HepG2 (cell line): ENCODE measurements at regions not wholly inside any gene's neighbourhood (a gene's known extent, or its start where the extent isn't known, plus 50 kb on each side); places are given as distances from the start of the nearest gene placed in this dataset.

Experiments
- ATAC-seq: fragments of 200-7000 bp; cut with Tn5 transposase; 3 replicates; pipeline ENCODE4 v1.9.1; 2020; ENCODE audit warnings: mild to moderate bottlenecking, moderate library complexity
- BruUV-seq: library from RNA; stranded (reverse); fragments of 400-500 nt; replicated peaks from 2 replicates; lab custom pipeline; 2021; lab: Mats Ljungman, UMichigan
- CTCF ChIA-PET: fragments of 300-600 bp; formaldehyde crosslinking; extraction: SDS; loops from one replicate; lab custom pipeline; 2021; ENCODE audit warnings: low total read pairs, inconsistent platforms, low intra/inter-chr PET ratio; lab: Yijun Ruan, JAX
- POLR2A ChIA-PET: fragments of 350-600 bp; sonication (Branson Sonifier 250); formaldehyde crosslinking; loops from one replicate; lab custom pipeline; 2020; ENCODE audit warnings: antibody characterized with exemption, inconsistent platforms; lab: Yijun Ruan, JAX
- DNase-seq: peaks from one replicate; pipeline ENCODE4 v3.0.0-alpha.2; 2015; ENCODE audit warnings: low spot score
- FAIRE-seq: peaks from 3 replicates; lab custom pipeline; 2011; peaks lifted over from hg19 to GRCh38; lab: Jason Lieb, UNC
- H2AFZ ChIP-seq: one replicate; pipeline ENCODE4 v1.6.1; 2011; ENCODE audit warnings: low read length, inconsistent platforms
- H3K27ac ChIP-seq: fragments of 300-600 bp; 3 replicates; pipeline ENCODE4 v1.8.0; 2011; ENCODE audit warnings: mixed run types, mild to moderate bottlenecking, mixed read lengths, low read length, inconsistent platforms; ENCODE audit not compliant: insufficient read depth; ENCODE audit errors: extremely low read length
- H3K27me3 ChIP-seq, 2 experiments: fragments of 200-600 bp in 1 of 2; 2 replicates in 1 of 2; 3 replicates in 1 of 2; pipeline versions ENCODE4 v1.6.0 to v1.8.0; 2011; ENCODE audit warnings: low read length in 2 of 2, mild to moderate bottlenecking in 2 of 2, moderate library complexity in 2 of 2, inconsistent platforms in 1 of 2; ENCODE audit not compliant: insufficient read depth in 2 of 2, control insufficient read depth in 1 of 2
- H3K36me3 ChIP-seq, 2 experiments: fragments of 200-600 bp in 1 of 2; replicated peaks in 1 of 2; 2 replicates in 1 of 2; 3 replicates in 1 of 2; pipeline versions ENCODE4 v1.5.1 to v1.8.0; 2011; ENCODE audit warnings: low read length in 2 of 2, inconsistent platforms in 1 of 2; ENCODE audit not compliant: insufficient read depth in 2 of 2, control insufficient read depth in 1 of 2
- H3K4me1 ChIP-seq: 2 replicates; pipeline ENCODE4 v1.5.1; 2012; ENCODE audit warnings: low read length, inconsistent platforms; ENCODE audit not compliant: insufficient read depth
- H3K4me2 ChIP-seq: 2 replicates; pipeline ENCODE4 v1.6.0; 2011; ENCODE audit warnings: low read depth, low read length, inconsistent platforms
- H3K4me3 ChIP-seq, 3 experiments: fragments of 200-600 bp in 1 of 3; sonication (generic), shearing (Covaris generic) in 1 of 3; replicated peaks in 1 of 3; 2 replicates each; pipeline ENCODE4 v1.5.1; 2011 to 2016; ENCODE audit warnings: low read length in 3 of 3, inconsistent platforms in 2 of 3, low read depth in 2 of 3, mild to moderate bottlenecking in 2 of 3, control low read depth in 1 of 3, mixed read lengths in 1 of 3; ENCODE audit not compliant: insufficient read depth in 1 of 3
- H3K79me2 ChIP-seq: one replicate; pipeline ENCODE4 v1.6.1; 2011; ENCODE audit warnings: low read length, inconsistent platforms; ENCODE audit not compliant: insufficient read depth
- H3K9ac ChIP-seq: 2 replicates; pipeline ENCODE4 v1.6.0; 2011; ENCODE audit warnings: mild to moderate bottlenecking, low read depth, low read length, inconsistent platforms; ENCODE audit not compliant: insufficient read depth
- H3K9me3 ChIP-seq: 2 replicates; pipeline ENCODE4 v1.5.1; 2012; ENCODE audit warnings: mild to moderate bottlenecking, low read length
- H4K20me1 ChIP-seq: 2 replicates; pipeline ENCODE4 v1.6.0; 2011; ENCODE audit warnings: inconsistent platforms, mild to moderate bottlenecking, low read length, moderate library complexity; ENCODE audit not compliant: insufficient read depth
- ARNTL ChIP-seq: sonication (generic); formaldehyde crosslinking; IDR thresholded peaks from 2 replicates; pipeline ENCODE4 v1.4.0; 2020; ENCODE audit warnings: mild to moderate bottlenecking, missing genetic modification reagents
- CENPT ChIP-seq: sonication (generic); formaldehyde crosslinking; IDR thresholded peaks from 2 replicates; pipeline ENCODE4 v1.8.0; 2022; ENCODE audit warnings: low read depth, mild to moderate bottlenecking, moderate library complexity, missing genetic modification reagents
- FOXK1 ChIP-seq: sonication (generic); formaldehyde crosslinking; IDR thresholded peaks from 2 replicates; pipeline ENCODE4 v1.4.0; 2020; ENCODE audit warnings: low read depth, missing genetic modification reagents, borderline replicate concordance
- HDAC1 ChIP-seq: sonication (generic); formaldehyde crosslinking; IDR thresholded peaks from 2 replicates; pipeline ENCODE4 v1.5.1; 2020; ENCODE audit warnings: mild to moderate bottlenecking, missing genetic modification reagents
- HOXD1 ChIP-seq: sonication (generic); formaldehyde crosslinking; IDR thresholded peaks from 2 replicates; pipeline ENCODE4 v1.5.0; 2020; ENCODE audit warnings: missing genetic modification reagents
- MED8 ChIP-seq: sonication (generic); formaldehyde crosslinking; IDR thresholded peaks from 2 replicates; pipeline ENCODE4 v1.8.1; 2023; ENCODE audit warnings: mild to moderate bottlenecking, missing genetic modification reagents; ENCODE audit not compliant: insufficient replicate concordance
- MYNN ChIP-seq: sonication (generic); formaldehyde crosslinking; IDR thresholded peaks from 2 replicates; pipeline ENCODE4 v1.4.0; 2020; ENCODE audit warnings: mild to moderate bottlenecking, low read depth, missing genetic modification reagents
- RBM39 ChIP-seq: fragments of 200-400 bp; formaldehyde crosslinking; IDR thresholded peaks from one replicate; pipeline ENCODE4 v1.6.1; 2018; ENCODE audit warnings: antibody characterized with exemption, mild to moderate bottlenecking, low read depth, low read length; ENCODE audit not compliant: poor library complexity, severe bottlenecking
- SALL1 ChIP-seq: sonication (generic); formaldehyde crosslinking; IDR thresholded peaks from 2 replicates; pipeline ENCODE4 v1.8.0; 2022; ENCODE audit warnings: mild to moderate bottlenecking, missing genetic modification reagents
- TFAP4 ChIP-seq: sonication (generic); IDR thresholded peaks from 2 replicates; pipeline ENCODE4 v1.6.1; 2016; ENCODE audit warnings: low read depth, borderline replicate concordance
- TFDP1 ChIP-seq: IDR thresholded peaks from 2 replicates; pipeline ENCODE4 v1.6.1; 2016; ENCODE audit warnings: missing compliant biosample characterization, missing genetic modification reagents, borderline replicate concordance
- U2AF1 ChIP-seq: fragments of 200-400 bp; formaldehyde crosslinking; optimal IDR thresholded peaks from 2 replicates; pipeline ENCODE3; 2017; ENCODE audit warnings: mild to moderate bottlenecking, low read depth, low read length
- ZNF124 ChIP-seq: sonication (generic); formaldehyde crosslinking; IDR thresholded peaks from 2 replicates; pipeline ENCODE4 v1.4.0; 2020; ENCODE audit warnings: missing genetic modification reagents
- ZNF207 ChIP-seq: fragments of 450-650 bp; IDR thresholded peaks from 2 replicates; pipeline ENCODE4 v1.6.1; 2016; ENCODE audit warnings: antibody characterized with exemption, borderline replicate concordance
- ZNF280B ChIP-seq: sonication (generic); formaldehyde crosslinking; IDR thresholded peaks from 2 replicates; pipeline ENCODE4 v1.5.0; 2020; ENCODE audit warnings: missing genetic modification reagents, mild to moderate bottlenecking, borderline replicate concordance
- ZNF343 ChIP-seq: sonication (generic); formaldehyde crosslinking; IDR thresholded peaks from 2 replicates; pipeline ENCODE4 v1.4.0; 2020; ENCODE audit warnings: mild to moderate bottlenecking, missing genetic modification reagents
- in situ Hi-C: cut with HindIII; loops from 2 replicates; pipeline ENCODE4 v1.10.0; 2017; ENCODE audit warnings: low pct_unique_long_range_greater_than_20kb; ENCODE audit not compliant: extremely low pct_ligation_motif_present
- intact Hi-C: fragments of 100-400 bp; cut with micrococcal nuclease; formaldehyde crosslinking; loops from one replicate; pipeline ENCODE4 v1.10.0; 2022; ENCODE audit not compliant: unreplicated experiment
- TF ChIP-seq, protein P1 (sequence below): sonication (generic); formaldehyde crosslinking; IDR thresholded peaks from 2 replicates; pipeline ENCODE4 v1.4.0; 2020; ENCODE audit warnings: mild to moderate bottlenecking, missing genetic modification reagents, borderline replicate concordance
- TF ChIP-seq, protein P2 (sequence below): sonication (generic); formaldehyde crosslinking; conservative IDR thresholded peaks from 2 replicates; pipeline ENCODE4 v1.4.0; 2020; ENCODE audit warnings: missing genetic modification reagents

- peak; percentile 48; the same call in 2 of the 3 replicates for ATAC-seq
- BruUV-seq, result no TSS peak
- Histone ChIP-seq H3K4me2 (no peak overlapping the region), H3K9ac (no peak overlapping the region), H3K27me3 (no peaks in the 10 kb centered on the region), H3K79me2 (no peaks in the 10 kb centered on the region), H2AFZ (no peak overlapping the region), H4K20me1 (no peaks in the 10 kb centered on the region), H3K27ac (no peak overlapping the region), H3K4me1 (no peaks in the 10 kb centered on the region), H3K9me3 (no peaks in the 10 kb centered on the region), H3K4me3 (no peak overlapping the region), H3K36me3 (no peaks in the 10 kb centered on the region)
- FAIRE-seq, result no peak
- intact Hi-C loops, result no loop called here
- DNase-seq, result no peak
- ChIA-PET CTCF (no interaction called here), POLR2A (no interaction called here)
- TF ChIP-seq SALL1 (CRISPR knock-in tag) (no peak), MYNN (no peak), ZNF207 (no peak), CENPT (CRISPR knock-in tag) (no peak), TFDP1 (CRISPR knock-in tag) (no peak), ZNF280B (CRISPR knock-in tag) (no peak), MED8 (CRISPR knock-in tag) (no peak), U2AF1 (no peak), HDAC1 (no peak), HOXD1 (no peak), ZNF343 (CRISPR knock-in tag) (no peak), FOXK1 (CRISPR knock-in tag) (no peak), ZNF124 (CRISPR knock-in tag) (no peak), TFAP4 (no peak), RBM39 (no peak), ARNTL (CRISPR knock-in tag) (no peak)
- TF ChIP-seq, protein P1, sequence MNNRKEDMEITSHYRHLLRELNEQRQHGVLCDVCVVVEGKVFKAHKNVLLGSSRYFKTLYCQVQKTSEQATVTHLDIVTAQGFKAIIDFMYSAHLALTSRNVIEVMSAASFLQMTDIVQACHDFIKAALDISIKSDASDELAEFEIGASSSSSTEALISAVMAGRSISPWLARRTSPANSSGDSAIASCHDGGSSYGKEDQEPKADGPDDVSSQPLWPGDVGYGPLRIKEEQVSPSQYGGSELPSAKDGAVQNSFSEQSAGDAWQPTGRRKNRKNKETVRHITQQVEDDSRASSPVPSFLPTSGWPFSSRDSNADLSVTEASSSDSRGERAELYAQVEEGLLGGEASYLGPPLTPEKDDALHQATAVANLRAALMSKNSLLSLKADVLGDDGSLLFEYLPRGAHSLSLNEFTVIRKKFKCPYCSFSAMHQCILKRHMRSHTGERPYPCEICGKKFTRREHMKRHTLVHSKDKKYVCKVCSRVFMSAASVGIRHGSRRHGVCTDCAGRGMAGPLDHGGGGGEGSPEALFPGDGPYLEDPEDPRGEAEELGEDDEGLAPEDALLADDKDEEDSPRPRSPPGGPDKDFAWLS, result no peak
- TF ChIP-seq, protein P2, sequence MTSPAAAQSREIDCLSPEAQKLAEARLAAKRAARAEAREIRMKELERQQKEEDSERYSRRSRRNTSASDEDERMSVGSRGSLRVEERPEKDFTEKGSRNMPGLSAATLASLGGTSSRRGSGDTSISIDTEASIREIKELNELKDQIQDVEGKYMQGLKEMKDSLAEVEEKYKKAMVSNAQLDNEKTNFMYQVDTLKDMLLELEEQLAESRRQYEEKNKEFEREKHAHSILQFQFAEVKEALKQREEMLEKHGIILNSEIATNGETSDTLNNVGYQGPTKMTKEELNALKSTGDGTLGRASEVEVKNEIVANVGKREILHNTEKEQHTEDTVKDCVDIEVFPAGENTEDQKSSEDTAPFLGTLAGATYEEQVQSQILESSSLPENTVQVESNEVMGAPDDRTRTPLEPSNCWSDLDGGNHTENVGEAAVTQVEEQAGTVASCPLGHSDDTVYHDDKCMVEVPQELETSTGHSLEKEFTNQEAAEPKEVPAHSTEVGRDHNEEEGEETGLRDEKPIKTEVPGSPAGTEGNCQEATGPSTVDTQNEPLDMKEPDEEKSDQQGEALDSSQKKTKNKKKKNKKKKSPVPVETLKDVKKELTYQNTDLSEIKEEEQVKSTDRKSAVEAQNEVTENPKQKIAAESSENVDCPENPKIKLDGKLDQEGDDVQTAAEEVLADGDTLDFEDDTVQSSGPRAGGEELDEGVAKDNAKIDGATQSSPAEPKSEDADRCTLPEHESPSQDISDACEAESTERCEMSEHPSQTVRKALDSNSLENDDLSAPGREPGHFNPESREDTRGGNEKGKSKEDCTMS (CRISPR knock-in tag), result no peak
- in situ Hi-C loops, result no loop called here
These were observed 267.8 kb upstream of the NXPH2 start for GRCh38 chr2:139048017-139048416.
